Keratinocyte (primary cell): ENCODE measurements at regions not wholly inside any gene's neighbourhood (a gene's known extent, or its start where the extent isn't known, plus 50 kb on each side); places are given as distances from the start of the nearest gene placed in this dataset.

Source experiments
- DNase-seq: peaks from one replicate; pipeline ENCODE4 v3.0.0-alpha.2; 2011; ENCODE audit warnings: low read depth, missing footprints, low spot score
- FAIRE-seq: peaks from 2 replicates; lab custom pipeline; 2011; peaks lifted over from hg19 to GRCh38; lab: Jason Lieb, UNC
- H2AFZ ChIP-seq: 2 replicates; pipeline ENCODE4 v1.6.0; 2012; ENCODE audit warnings: low read length, control low read depth, inconsistent platforms; ENCODE audit not compliant: control insufficient read depth
- H3K27ac ChIP-seq: 2 replicates; pipeline ENCODE4 v1.5.1; 2011; ENCODE audit warnings: low read length; ENCODE audit not compliant: control insufficient read depth, insufficient read depth
- H3K27me3 ChIP-seq: 3 replicates; pipeline ENCODE4 v1.6.0; 2011; ENCODE audit warnings: low read length; ENCODE audit not compliant: control insufficient read depth, insufficient read depth; ENCODE audit errors: extremely low read depth
- H3K36me3 ChIP-seq, 2 experiments: 2 replicates in 1 of 2; 3 replicates in 1 of 2; pipeline ENCODE4 v1.5.1; 2011; ENCODE audit warnings: low read length in 2 of 2, mild to moderate bottlenecking in 1 of 2; ENCODE audit not compliant: control insufficient read depth in 2 of 2, insufficient read depth in 2 of 2; ENCODE audit errors: extremely low read depth in 1 of 2
- H3K4me1 ChIP-seq: 3 replicates; pipeline ENCODE4 v1.5.1; 2011; ENCODE audit warnings: low read length; ENCODE audit not compliant: control insufficient read depth, insufficient read depth; ENCODE audit errors: extremely low read depth
- H3K4me2 ChIP-seq: 3 replicates; pipeline ENCODE4 v1.6.0; 2011; ENCODE audit warnings: low read depth, low read length; ENCODE audit not compliant: control insufficient read depth, insufficient read depth; ENCODE audit errors: extremely low read depth
- H3K4me3 ChIP-seq, 3 experiments: fragments of 200-600 bp in 1 of 3; sonication (generic) in 1 of 3; 2 replicates in 2 of 3; 3 replicates in 1 of 3; pipeline ENCODE4 v1.5.1; 2011 to 2016; ENCODE audit warnings: low read length in 3 of 3, mild to moderate bottlenecking in 3 of 3, control low read depth in 2 of 3, inconsistent platforms in 1 of 3, low read depth in 1 of 3, mixed read lengths in 1 of 3, mixed run types in 1 of 3, moderate library complexity in 1 of 3; ENCODE audit not compliant: control insufficient read depth in 2 of 3, insufficient read depth in 2 of 3; ENCODE audit errors: extremely low read depth in 1 of 3
- H3K79me2 ChIP-seq: 2 replicates; pipeline ENCODE4 v1.6.0; 2012; ENCODE audit warnings: low read length; ENCODE audit not compliant: control insufficient read depth, insufficient read depth
- H3K9ac ChIP-seq: 3 replicates; pipeline ENCODE4 v1.6.0; 2011; ENCODE audit warnings: low read length; ENCODE audit not compliant: control insufficient read depth, insufficient read depth; ENCODE audit errors: extremely low read depth
- H3K9me1 ChIP-seq: 3 replicates; pipeline ENCODE4 v1.6.0; 2011; ENCODE audit warnings: low read length; ENCODE audit not compliant: control insufficient read depth, insufficient read depth; ENCODE audit errors: extremely low read depth
- H3K9me3 ChIP-seq: 2 replicates; pipeline ENCODE4 v1.5.1; 2012; ENCODE audit warnings: low read depth, low read length; ENCODE audit not compliant: control insufficient read depth
- H4K20me1 ChIP-seq: 3 replicates; pipeline ENCODE4 v1.6.0; 2011; ENCODE audit warnings: low read length; ENCODE audit not compliant: control insufficient read depth, insufficient read depth; ENCODE audit errors: extremely low read depth
- CTCF ChIP-seq, 3 experiments: IDR thresholded peaks in 1 of 3; conservative IDR thresholded peaks in 1 of 3; optimal IDR thresholded peaks in 1 of 3; 2 replicates in 2 of 3; 3 replicates in 1 of 3; pipeline versions ENCODE3 to v1.5.1; 2011; ENCODE audit warnings: low read length in 3 of 3, mild to moderate bottlenecking in 3 of 3, moderate library complexity in 2 of 3, control low read depth in 1 of 3, inconsistent platforms in 1 of 3; ENCODE audit not compliant: insufficient read depth in 2 of 3; ENCODE audit errors: extremely low read depth in 1 of 3
- EZH2 ChIP-seq: IDR thresholded peaks from one replicate; pipeline ENCODE4 v1.6.1; 2012; ENCODE audit warnings: inconsistent platforms, mild to moderate bottlenecking, low read length, moderate library complexity
- dilution Hi-C: fragments of 300-500 bp; cut with MboI; formaldehyde crosslinking; loops from one replicate; pipeline ENCODE4 v1.7.0; 2020; ENCODE audit warnings: low sequenced_read_pairs; ENCODE audit not compliant: extremely low pct_ligation_motif_present

GRCh38 chr4:3690551-3691152 lies 75.5 kb upstream of the ADRA2C start:
- Histone ChIP-seq H3K9me1 (no peaks in the 10 kb centered on the region), H3K27ac (no peak overlapping the region), H3K27me3 (no peaks in the 10 kb centered on the region), H3K4me1 (no peaks in the 10 kb centered on the region), H3K9me3 (no peaks in the 10 kb centered on the region), H3K4me2 (no peak overlapping the region), H3K4me3 (no peak overlapping the region), H3K36me3 (no peaks in the 10 kb centered on the region), H3K9ac (no peak overlapping the region), H4K20me1 (no peaks in the 10 kb centered on the region), H3K79me2 (no peaks in the 10 kb centered on the region), H2AFZ (no peak overlapping the region)
- DNase-seq = no peak
- TF ChIP-seq CTCF (optimal IDR thresholded peaks at IDR 0.05 in 1 of 3, IDR thresholded peaks at IDR 0.05 in 1 of 3, conservative IDR thresholded peaks at IDR 0.05 in 1 of 3; ENCODE audit: extremely low read depth in 1 of 3, insufficient read depth in 2 of 3, low read length in 3 of 3) (no peak), EZH2 (no peak)
- no peak for FAIRE-seq
- dilution Hi-C loops = no loop called here

DNA sequence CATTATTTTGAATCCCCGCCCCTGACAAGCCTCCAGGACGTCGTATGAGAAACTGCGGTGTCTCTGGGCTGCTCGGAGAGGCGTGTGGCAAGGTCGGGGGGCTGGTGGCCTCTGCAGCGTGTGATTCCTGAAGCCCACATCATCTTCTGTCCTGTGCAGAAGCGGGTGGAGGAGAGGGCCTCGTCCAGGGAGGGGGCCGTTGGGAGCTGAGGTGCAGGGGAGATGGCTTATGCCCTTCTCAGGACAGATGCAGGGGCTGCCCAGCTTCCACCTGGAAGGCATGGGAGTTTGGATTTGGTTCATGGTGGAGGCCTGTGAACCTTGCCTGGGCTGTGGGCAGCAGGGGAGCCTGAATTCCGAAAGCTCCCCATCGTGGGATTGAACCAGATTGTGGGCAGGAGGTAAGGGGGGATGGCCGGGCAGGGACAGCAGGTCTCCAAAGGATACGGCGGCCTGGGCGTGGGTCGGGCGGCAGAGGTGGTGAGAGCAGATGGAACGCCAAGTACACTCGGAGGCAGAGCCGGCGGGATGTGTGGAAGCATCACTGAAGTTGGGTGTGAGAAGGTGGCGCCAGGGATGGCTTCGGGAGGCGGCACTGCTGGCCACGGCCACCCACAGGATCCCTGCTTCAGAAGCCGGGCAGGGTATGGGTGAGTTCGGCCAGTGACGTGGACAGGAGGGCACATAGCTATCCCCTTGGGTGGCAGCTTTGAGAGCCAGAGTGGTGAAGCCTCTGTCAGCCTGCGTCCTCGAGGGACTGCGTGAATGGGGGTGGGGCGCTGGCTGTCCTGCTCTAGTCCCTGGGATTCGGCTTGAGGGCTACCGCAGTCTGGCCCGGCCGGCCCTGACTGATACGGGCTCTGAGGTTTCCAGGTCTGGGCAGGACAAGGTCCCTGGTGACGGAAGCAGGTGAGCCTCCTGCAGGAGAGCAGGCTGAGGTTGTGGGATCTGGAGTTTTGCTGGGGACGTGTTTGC lies 76.3 kb upstream of the ADRA2C start:
- Histone ChIP-seq H3K9me3 (no peaks in the 10 kb centered on the region), H3K36me3 (no peaks in the 10 kb centered on the region), H3K9me1 (no peaks in the 10 kb centered on the region), H3K4me1 (no peaks in the 10 kb centered on the region), H2AFZ (no peak overlapping the region), H3K27ac (no peak overlapping the region), H3K4me2 (no peak overlapping the region), H3K27me3 (no peaks in the 10 kb centered on the region), H3K4me3 (no peak overlapping the region), H4K20me1 (no peaks in the 10 kb centered on the region), H3K9ac (no peak overlapping the region), H3K79me2 (no peaks in the 10 kb centered on the region)
- dilution Hi-C loops = no loop called here
- no peak for TF ChIP-seq EZH2
- no peak for TF ChIP-seq CTCF (optimal IDR thresholded peaks at IDR 0.05 in 1 of 3, IDR thresholded peaks at IDR 0.05 in 1 of 3, conservative IDR thresholded peaks at IDR 0.05 in 1 of 3; ENCODE audit: extremely low read depth in 1 of 3, insufficient read depth in 2 of 3, low read length in 3 of 3)
- no peak for DNase-seq
- no peak for FAIRE-seq
